Endothelial cell (in vitro differentiated cells): ENCODE measurements at regions not wholly inside any gene's neighbourhood (a gene's known extent, or its start where the extent isn't known, plus 50 kb on each side); places are given as distances from the start of the nearest gene placed in this dataset.

Source experiments
- DNase-seq: peaks from one replicate; pipeline ENCODE4 v3.0.0; 2021; ENCODE audit warnings: low spot score
- H3K27ac Mint-ChIP-seq: one replicate; pipeline ENCODE4 v1.8.0; 2021; ENCODE audit warnings: mixed read lengths, inconsistent platforms; ENCODE audit not compliant: unreplicated experiment
- H3K27me3 Mint-ChIP-seq: one replicate; pipeline ENCODE4 v1.8.0; 2021; ENCODE audit warnings: mild to moderate bottlenecking, moderate library complexity, mixed read lengths, inconsistent platforms; ENCODE audit not compliant: unreplicated experiment
- H3K36me3 Mint-ChIP-seq: one replicate; pipeline ENCODE4 v1.8.0; 2021; ENCODE audit warnings: mild to moderate bottlenecking, low read depth, mixed read lengths, inconsistent platforms; ENCODE audit not compliant: unreplicated experiment
- H3K4me1 Mint-ChIP-seq: one replicate; pipeline ENCODE4 v1.8.0; 2021; ENCODE audit warnings: mild to moderate bottlenecking, mixed read lengths, inconsistent platforms; ENCODE audit not compliant: unreplicated experiment
- H3K4me3 Mint-ChIP-seq: one replicate; pipeline ENCODE4 v1.8.0; 2021; ENCODE audit warnings: mild to moderate bottlenecking, mixed read lengths, inconsistent platforms; ENCODE audit not compliant: unreplicated experiment
- H3K9me3 Mint-ChIP-seq: one replicate; pipeline ENCODE4 v1.8.0; 2021; ENCODE audit warnings: mixed read lengths, inconsistent platforms; ENCODE audit not compliant: unreplicated experiment
- CTCF ChIP-seq: fragments of 200-600 bp; sonication (generic); IDR thresholded peaks from one replicate; pipeline ENCODE4 v1.5.0; 2021; ENCODE audit warnings: antibody characterized with exemption; ENCODE audit not compliant: unreplicated experiment

- Mint-ChIP-seq H3K27ac (no peak overlapping the region), H3K27me3 (peaks cover 2% of the 10 kb centered on the region), H3K4me1 (no peaks in the 10 kb centered on the region), H3K36me3 (no peaks in the 10 kb centered on the region), H3K4me3 (no peak overlapping the region), H3K9me3 (no peaks in the 10 kb centered on the region)
- TF ChIP-seq CTCF: no peak
- no peak for DNase-seq
Measured at GRCh38 chr1:116185161-116185701, 74.0 kb downstream of the MAB21L3 start.

- TF ChIP-seq CTCF: no peak
- no peaks in the 10 kb centered on the region for H3K4me1 Mint-ChIP-seq
- no peak overlapping the region for H3K27ac Mint-ChIP-seq
- no peak overlapping the region for H3K4me3 Mint-ChIP-seq
- peaks cover 6% of the 10 kb centered on the region for H3K27me3 Mint-ChIP-seq
- H3K36me3 Mint-ChIP-seq: no peaks in the 10 kb centered on the region
- DNase-seq: no peak
- no peaks in the 10 kb centered on the region for H3K9me3 Mint-ChIP-seq
Measured at GRCh38 chr1:116189481-116189880, 78.3 kb downstream of the MAB21L3 start.

- Mint-ChIP-seq H3K36me3 (no peaks in the 10 kb centered on the region), H3K27ac (no peak overlapping the region), H3K9me3 (no peaks in the 10 kb centered on the region), H3K4me1 (no peaks in the 10 kb centered on the region), H3K4me3 (no peak overlapping the region), H3K27me3 (peaks cover 6% of the 10 kb centered on the region)
- DNase-seq: no peak
- TF ChIP-seq CTCF: no peak
Measured at GRCh38 chr1:116191294-116191693, 80.1 kb downstream of the MAB21L3 start.

GRCh38 chr1:116193768-116194167 lies 82.6 kb downstream of the MAB21L3 start:
- Mint-ChIP-seq H3K4me3 (no peak overlapping the region), H3K27ac (no peak overlapping the region), H3K27me3 (peaks cover 4% of the 10 kb centered on the region), H3K4me1 (no peaks in the 10 kb centered on the region), H3K36me3 (no peaks in the 10 kb centered on the region), H3K9me3 (no peaks in the 10 kb centered on the region)
- no peak for TF ChIP-seq CTCF
- no peak for DNase-seq

DNA sequence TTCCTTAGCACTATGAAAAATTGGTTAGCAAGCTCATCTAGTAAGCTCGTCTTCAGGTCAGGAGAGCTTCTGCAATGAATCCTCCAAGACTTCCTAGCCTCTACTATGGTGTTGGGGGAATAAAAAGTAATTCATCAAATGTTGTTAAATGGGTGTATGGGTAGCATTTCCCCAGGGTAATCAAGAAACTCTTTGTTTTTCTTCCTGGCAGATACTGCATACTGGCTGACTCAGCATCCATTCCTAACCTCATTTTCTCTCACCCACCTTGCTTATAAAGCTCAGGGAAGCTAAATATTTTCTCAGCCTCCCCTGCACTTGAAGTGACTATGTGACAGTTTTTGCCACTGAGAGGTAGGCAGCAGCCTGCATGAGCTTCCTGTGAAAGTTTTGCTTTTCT lies 83.4 kb downstream of the MAB21L3 start:
- TF ChIP-seq CTCF: no peak
- H3K4me1 Mint-ChIP-seq: no peaks in the 10 kb centered on the region
- no peak overlapping the region for H3K27ac Mint-ChIP-seq
- no peaks in the 10 kb centered on the region for H3K9me3 Mint-ChIP-seq
- H3K36me3 Mint-ChIP-seq: no peaks in the 10 kb centered on the region
- H3K4me3 Mint-ChIP-seq: no peak overlapping the region
- no peak for DNase-seq
- peaks cover 4% of the 10 kb centered on the region for H3K27me3 Mint-ChIP-seq
